Keratinocyte (primary cell): ENCODE measurements at regions not wholly inside any gene's neighbourhood (a gene's known extent, or its start where the extent isn't known, plus 50 kb on each side); places are given as distances from the start of the nearest gene placed in this dataset.
"Not testable (repeated sequence)": the region's sequence is repeated elsewhere in the genome, so short reads cannot be mapped to it uniquely, and the experiment has no call there.

Experiments
- DNase-seq: peaks from one replicate; pipeline ENCODE4 v3.0.0-alpha.2; 2011; ENCODE audit warnings: low read depth, missing footprints, low spot score
- FAIRE-seq: peaks from 2 replicates; lab custom pipeline; 2011; peaks lifted over from hg19 to GRCh38; lab: Jason Lieb, UNC
- H2AFZ ChIP-seq: 2 replicates; pipeline ENCODE4 v1.6.0; 2012; ENCODE audit warnings: low read length, control low read depth, inconsistent platforms; ENCODE audit not compliant: control insufficient read depth
- H3K27ac ChIP-seq: 2 replicates; pipeline ENCODE4 v1.5.1; 2011; ENCODE audit warnings: low read length; ENCODE audit not compliant: control insufficient read depth, insufficient read depth
- H3K27me3 ChIP-seq: 3 replicates; pipeline ENCODE4 v1.6.0; 2011; ENCODE audit warnings: low read length; ENCODE audit not compliant: control insufficient read depth, insufficient read depth; ENCODE audit errors: extremely low read depth
- H3K36me3 ChIP-seq, 2 experiments: 2 replicates in 1 of 2; 3 replicates in 1 of 2; pipeline ENCODE4 v1.5.1; 2011; ENCODE audit warnings: low read length in 2 of 2, mild to moderate bottlenecking in 1 of 2; ENCODE audit not compliant: control insufficient read depth in 2 of 2, insufficient read depth in 2 of 2; ENCODE audit errors: extremely low read depth in 1 of 2
- H3K4me1 ChIP-seq: 3 replicates; pipeline ENCODE4 v1.5.1; 2011; ENCODE audit warnings: low read length; ENCODE audit not compliant: control insufficient read depth, insufficient read depth; ENCODE audit errors: extremely low read depth
- H3K4me2 ChIP-seq: 3 replicates; pipeline ENCODE4 v1.6.0; 2011; ENCODE audit warnings: low read depth, low read length; ENCODE audit not compliant: control insufficient read depth, insufficient read depth; ENCODE audit errors: extremely low read depth
- H3K4me3 ChIP-seq, 3 experiments: fragments of 200-600 bp in 1 of 3; sonication (generic) in 1 of 3; 2 replicates in 2 of 3; 3 replicates in 1 of 3; pipeline ENCODE4 v1.5.1; 2011 to 2016; ENCODE audit warnings: low read length in 3 of 3, mild to moderate bottlenecking in 3 of 3, control low read depth in 2 of 3, inconsistent platforms in 1 of 3, low read depth in 1 of 3, mixed read lengths in 1 of 3, mixed run types in 1 of 3, moderate library complexity in 1 of 3; ENCODE audit not compliant: control insufficient read depth in 2 of 3, insufficient read depth in 2 of 3; ENCODE audit errors: extremely low read depth in 1 of 3
- H3K79me2 ChIP-seq: 2 replicates; pipeline ENCODE4 v1.6.0; 2012; ENCODE audit warnings: low read length; ENCODE audit not compliant: control insufficient read depth, insufficient read depth
- H3K9ac ChIP-seq: 3 replicates; pipeline ENCODE4 v1.6.0; 2011; ENCODE audit warnings: low read length; ENCODE audit not compliant: control insufficient read depth, insufficient read depth; ENCODE audit errors: extremely low read depth
- H3K9me1 ChIP-seq: 3 replicates; pipeline ENCODE4 v1.6.0; 2011; ENCODE audit warnings: low read length; ENCODE audit not compliant: control insufficient read depth, insufficient read depth; ENCODE audit errors: extremely low read depth
- H3K9me3 ChIP-seq: 2 replicates; pipeline ENCODE4 v1.5.1; 2012; ENCODE audit warnings: low read depth, low read length; ENCODE audit not compliant: control insufficient read depth
- H4K20me1 ChIP-seq: 3 replicates; pipeline ENCODE4 v1.6.0; 2011; ENCODE audit warnings: low read length; ENCODE audit not compliant: control insufficient read depth, insufficient read depth; ENCODE audit errors: extremely low read depth
- dilution Hi-C: fragments of 300-500 bp; cut with MboI; formaldehyde crosslinking; loops from one replicate; pipeline ENCODE4 v1.7.0; 2020; ENCODE audit warnings: low sequenced_read_pairs; ENCODE audit not compliant: extremely low pct_ligation_motif_present

DNA sequence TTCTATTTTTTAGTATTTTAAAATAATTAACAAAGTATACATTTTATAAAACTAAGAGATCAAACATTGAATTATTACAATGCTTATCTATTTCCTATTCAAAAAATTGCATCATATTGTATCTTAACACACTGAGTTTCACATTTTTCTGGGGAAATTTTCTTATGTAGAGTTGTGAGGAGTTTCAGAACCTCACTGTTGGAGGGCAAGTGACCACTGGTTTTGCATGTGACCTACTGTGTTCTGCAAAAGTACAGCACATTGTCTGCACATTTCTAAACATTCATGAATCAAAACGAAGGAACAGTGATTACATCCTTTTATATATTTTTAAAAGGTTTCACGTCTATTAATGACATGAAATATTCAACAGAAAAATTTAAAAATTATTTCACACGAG is 82.3 kb upstream of the C1QTNF3 start:
- H3K4me3 ChIP-seq, H3K27me3 ChIP-seq, FAIRE-seq, dilution Hi-C loops, H3K4me2 ChIP-seq, H3K4me1 ChIP-seq, H2AFZ ChIP-seq, H4K20me1 ChIP-seq, H3K79me2 ChIP-seq, H3K36me3 ChIP-seq, H3K9ac ChIP-seq, H3K27ac ChIP-seq, H3K9me1 ChIP-seq, DNase-seq, H3K9me3 ChIP-seq: not testable (repeated sequence)

DNA sequence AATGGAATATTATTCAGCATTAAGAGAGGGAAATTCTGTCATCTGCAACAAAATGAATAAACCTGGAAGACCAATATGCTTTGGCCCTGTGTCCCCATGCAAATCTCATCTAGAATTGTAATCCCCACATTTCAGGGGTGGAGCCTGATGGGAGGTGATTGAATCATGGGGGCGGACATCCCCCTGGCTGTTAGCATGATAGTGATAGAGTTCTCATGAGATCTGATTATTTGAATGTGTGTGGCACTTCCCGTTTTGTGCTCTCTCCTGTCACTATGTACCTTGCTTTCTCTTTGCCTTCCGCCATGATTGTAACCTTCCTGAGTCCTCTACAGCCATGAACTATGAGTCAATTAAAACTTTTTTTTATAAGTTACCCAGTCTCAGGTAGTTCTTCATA is 83.7 kb upstream of the C1QTNF3 start:
- FAIRE-seq, H3K4me1 ChIP-seq, H3K36me3 ChIP-seq, H3K9me3 ChIP-seq, H3K27me3 ChIP-seq, H3K79me2 ChIP-seq, H4K20me1 ChIP-seq, H3K27ac ChIP-seq, H3K4me2 ChIP-seq, H3K9ac ChIP-seq, H2AFZ ChIP-seq, H3K4me3 ChIP-seq, dilution Hi-C loops, H3K9me1 ChIP-seq, DNase-seq: not testable (repeated sequence)

DNA sequence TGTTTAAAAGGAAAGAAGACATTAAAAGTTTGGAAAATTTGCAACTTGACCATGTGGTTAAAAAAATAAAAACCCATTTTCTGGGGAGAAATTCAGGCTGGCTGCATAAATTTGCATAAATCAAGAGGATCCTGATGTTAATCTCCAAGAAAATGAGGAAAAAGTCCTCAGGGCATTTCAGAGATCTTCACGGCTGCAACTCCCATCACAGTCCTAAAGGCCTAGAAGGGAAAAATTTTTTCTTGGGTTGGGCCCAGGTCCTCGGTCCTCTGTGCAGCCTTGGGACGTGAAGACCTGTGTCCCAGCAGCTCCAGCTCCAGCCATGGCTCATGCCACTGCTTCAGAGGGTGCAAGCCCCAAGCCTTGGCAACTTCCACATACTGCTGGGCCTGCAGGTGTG is 84.8 kb upstream of the C1QTNF3 start:
- H3K4me3 ChIP-seq, H3K36me3 ChIP-seq, H4K20me1 ChIP-seq, H3K9me1 ChIP-seq, H3K79me2 ChIP-seq, H3K9me3 ChIP-seq, dilution Hi-C loops, FAIRE-seq, H3K4me2 ChIP-seq, H3K27ac ChIP-seq, H3K9ac ChIP-seq, H3K27me3 ChIP-seq, H3K4me1 ChIP-seq, H2AFZ ChIP-seq, DNase-seq: not testable (repeated sequence)

DNA sequence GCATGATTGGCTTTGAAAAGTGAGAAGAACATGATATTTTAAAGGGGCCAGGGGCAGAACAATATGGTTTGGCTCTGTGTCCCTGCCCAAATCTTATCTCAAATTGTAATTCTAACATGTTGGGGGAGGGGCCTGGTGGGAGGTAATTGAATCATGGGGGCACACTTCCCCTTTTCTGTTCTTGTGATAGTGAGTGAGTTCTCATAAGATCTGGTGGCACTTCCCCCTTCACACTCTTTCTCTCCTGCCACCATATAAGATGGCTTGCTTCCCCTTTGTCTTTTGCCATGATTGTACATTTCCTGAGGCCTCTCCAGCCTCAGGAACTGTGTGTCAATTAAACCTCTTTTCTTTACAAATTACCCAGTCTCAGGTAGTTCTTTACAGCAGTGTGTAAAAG is 85.9 kb upstream of the C1QTNF3 start:
- dilution Hi-C loops: not testable (repeated sequence)

DNA sequence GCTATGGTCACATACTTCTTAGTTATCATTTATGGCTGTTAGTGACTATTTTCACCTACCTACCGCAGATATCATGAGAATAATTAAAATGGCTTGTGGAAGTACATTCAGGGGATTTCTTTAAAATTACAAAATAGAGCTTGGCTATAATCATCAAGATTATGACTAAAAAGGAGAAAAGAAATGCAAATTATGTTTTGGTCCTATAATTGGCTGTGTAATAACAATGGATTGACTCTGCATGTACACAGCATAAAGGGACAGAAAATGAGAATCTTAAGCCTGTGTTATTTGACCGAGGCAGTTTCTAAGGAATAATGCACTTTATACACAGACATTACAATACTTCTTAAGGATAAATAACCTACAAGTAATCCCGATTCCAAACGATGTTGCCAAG is 112.0 kb upstream of the C1QTNF3 start:
- dilution Hi-C loops: not testable (repeated sequence)

More for the DNA sequence above, 85.9 kb upstream of the C1QTNF3 start:
- not testable (repeated sequence) for H3K4me3 ChIP-seq, H3K27ac ChIP-seq, H4K20me1 ChIP-seq, H3K4me1 ChIP-seq, H2AFZ ChIP-seq, DNase-seq, H3K9ac ChIP-seq, H3K4me2 ChIP-seq, H3K9me1 ChIP-seq, H3K79me2 ChIP-seq, H3K36me3 ChIP-seq, FAIRE-seq, H3K9me3 ChIP-seq, H3K27me3 ChIP-seq

More for the DNA sequence above, 112.0 kb upstream of the C1QTNF3 start:
- DNase-seq, H3K36me3 ChIP-seq, H3K9ac ChIP-seq, H3K4me2 ChIP-seq, H3K79me2 ChIP-seq, H4K20me1 ChIP-seq, FAIRE-seq, H3K9me3 ChIP-seq, H3K4me1 ChIP-seq, H3K27me3 ChIP-seq, H3K4me3 ChIP-seq, H3K9me1 ChIP-seq, H3K27ac ChIP-seq, H2AFZ ChIP-seq: not testable (repeated sequence)
